Activated naive CD4-positive, alpha-beta T cell treated with anti-CD3 and anti-CD28 coated beads, Interleukin-2, amount 50 U/mL, for 24 hours (primary cell): ENCODE measurements at regions not wholly inside any gene's neighbourhood (a gene's known extent, or its start where the extent isn't known, plus 50 kb on each side); places are given as distances from the start of the nearest gene placed in this dataset.
"Not testable (repeated sequence)": the region's sequence is repeated elsewhere in the genome, so short reads cannot be mapped to it uniquely, and the experiment has no call there.

Experiments
- H3K27ac Mint-ChIP-seq: one replicate; pipeline ENCODE4 v1.8.0; 2021; ENCODE audit warnings: mild to moderate bottlenecking, mixed read lengths
- H3K27me3 Mint-ChIP-seq: one replicate; pipeline ENCODE4 v1.8.0; 2021; ENCODE audit warnings: mixed read lengths
- H3K36me3 Mint-ChIP-seq: one replicate; pipeline ENCODE4 v1.8.0; 2021; ENCODE audit warnings: mixed read lengths
- H3K4me1 Mint-ChIP-seq: one replicate; pipeline ENCODE4 v1.8.0; 2021; ENCODE audit warnings: mixed read lengths
- H3K4me3 Mint-ChIP-seq: one replicate; pipeline ENCODE4 v1.8.0; 2021; ENCODE audit warnings: mild to moderate bottlenecking, mixed read lengths
- H3K9me3 Mint-ChIP-seq: one replicate; pipeline ENCODE4 v1.8.0; 2021; ENCODE audit warnings: mixed read lengths

DNA sequence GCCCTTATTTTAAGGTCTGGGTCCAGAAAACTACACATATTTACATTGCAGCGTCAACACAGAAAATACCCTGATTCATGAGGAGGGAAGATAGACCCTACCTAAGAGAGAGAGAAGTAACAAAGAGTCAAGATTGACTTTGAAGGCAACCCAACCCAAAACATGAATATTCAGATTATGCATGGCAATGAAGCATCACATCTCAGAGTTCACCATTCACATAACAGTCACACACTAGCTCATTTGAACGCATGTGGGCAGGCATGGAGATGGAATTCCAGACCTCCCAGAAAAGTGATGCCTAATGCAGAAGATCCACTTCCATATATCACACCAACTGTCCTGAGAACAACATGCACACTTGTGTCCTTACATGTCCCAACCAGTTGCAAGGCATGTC, 190.1 kb upstream of the ITGA1 start:
- peaks cover 4% of the 10 kb centered on the region for H3K27me3 Mint-ChIP-seq
- no peaks in the 10 kb centered on the region for H3K4me1 Mint-ChIP-seq
- no peaks in the 10 kb centered on the region for H3K36me3 Mint-ChIP-seq
- no peak overlapping the region for H3K4me3 Mint-ChIP-seq
- H3K9me3 Mint-ChIP-seq = no peaks in the 10 kb centered on the region
- H3K27ac Mint-ChIP-seq = no peak overlapping the region

DNA sequence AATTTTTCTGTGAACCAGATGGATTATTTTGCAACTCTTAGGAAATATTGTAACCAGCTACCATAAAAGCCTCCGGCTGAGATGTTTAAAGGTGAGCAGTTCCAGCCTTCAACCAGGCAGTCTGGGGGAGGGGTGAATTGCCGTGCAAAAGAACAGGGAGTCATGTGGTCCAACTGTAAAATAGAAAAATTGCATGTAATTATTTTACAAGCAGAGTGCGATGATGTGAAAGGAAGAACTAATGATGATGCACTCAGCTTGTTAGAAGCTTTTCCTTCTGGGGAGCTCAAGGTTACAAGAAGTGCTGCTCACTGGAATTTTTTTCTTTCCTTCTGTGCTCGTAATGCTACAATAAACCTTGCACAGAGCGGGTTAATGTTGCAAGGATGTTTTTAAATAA, 188.7 kb upstream of the ITGA1 start:
- no peak overlapping the region for H3K4me3 Mint-ChIP-seq
- H3K27me3 Mint-ChIP-seq = peaks cover 4% of the 10 kb centered on the region
- H3K4me1 Mint-ChIP-seq = no peaks in the 10 kb centered on the region
- no peaks in the 10 kb centered on the region for H3K36me3 Mint-ChIP-seq
- H3K9me3 Mint-ChIP-seq = no peaks in the 10 kb centered on the region
- H3K27ac Mint-ChIP-seq = no peak overlapping the region

DNA sequence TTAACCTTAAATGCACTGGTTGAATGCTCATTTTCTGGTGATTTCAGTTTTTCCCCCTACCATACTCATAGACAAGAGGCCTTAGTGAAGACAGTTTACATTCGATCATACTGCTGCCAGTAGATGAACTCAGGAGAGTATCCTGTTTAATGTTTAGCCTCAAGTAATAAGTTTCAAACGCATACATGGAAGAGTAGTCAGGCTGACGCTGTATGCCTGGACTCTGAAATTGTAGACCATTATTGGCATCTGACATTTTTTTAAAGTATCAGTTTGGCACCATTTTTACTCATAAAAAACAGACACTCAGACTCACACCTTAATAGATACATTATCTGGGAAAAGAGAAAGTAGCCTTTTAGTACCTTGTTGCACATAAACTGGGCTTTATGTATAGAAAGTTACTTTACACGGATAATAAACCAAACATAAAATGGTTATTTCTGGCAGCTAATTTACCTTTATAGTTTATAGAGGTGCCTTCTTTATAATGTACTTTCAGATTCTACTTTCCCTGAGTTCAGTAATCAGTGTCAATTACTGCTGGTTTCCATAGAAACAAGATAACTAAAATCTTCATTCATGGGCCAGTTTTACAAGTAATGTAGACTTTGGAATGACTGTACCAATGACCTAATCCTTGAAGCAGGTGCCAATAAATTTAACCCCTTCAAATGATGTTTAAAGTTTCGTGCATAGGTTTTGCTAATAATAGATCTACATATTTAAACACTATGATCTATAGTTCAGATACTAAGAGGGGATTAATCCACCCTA, 183.8 kb upstream of the ITGA1 start:
- no peaks in the 10 kb centered on the region for H3K4me1 Mint-ChIP-seq
- H3K36me3 Mint-ChIP-seq = no peaks in the 10 kb centered on the region
- no peaks in the 10 kb centered on the region for H3K9me3 Mint-ChIP-seq
- no peak overlapping the region for H3K4me3 Mint-ChIP-seq
- peaks cover 7% of the 10 kb centered on the region for H3K27me3 Mint-ChIP-seq
- H3K27ac Mint-ChIP-seq = no peak overlapping the region

DNA sequence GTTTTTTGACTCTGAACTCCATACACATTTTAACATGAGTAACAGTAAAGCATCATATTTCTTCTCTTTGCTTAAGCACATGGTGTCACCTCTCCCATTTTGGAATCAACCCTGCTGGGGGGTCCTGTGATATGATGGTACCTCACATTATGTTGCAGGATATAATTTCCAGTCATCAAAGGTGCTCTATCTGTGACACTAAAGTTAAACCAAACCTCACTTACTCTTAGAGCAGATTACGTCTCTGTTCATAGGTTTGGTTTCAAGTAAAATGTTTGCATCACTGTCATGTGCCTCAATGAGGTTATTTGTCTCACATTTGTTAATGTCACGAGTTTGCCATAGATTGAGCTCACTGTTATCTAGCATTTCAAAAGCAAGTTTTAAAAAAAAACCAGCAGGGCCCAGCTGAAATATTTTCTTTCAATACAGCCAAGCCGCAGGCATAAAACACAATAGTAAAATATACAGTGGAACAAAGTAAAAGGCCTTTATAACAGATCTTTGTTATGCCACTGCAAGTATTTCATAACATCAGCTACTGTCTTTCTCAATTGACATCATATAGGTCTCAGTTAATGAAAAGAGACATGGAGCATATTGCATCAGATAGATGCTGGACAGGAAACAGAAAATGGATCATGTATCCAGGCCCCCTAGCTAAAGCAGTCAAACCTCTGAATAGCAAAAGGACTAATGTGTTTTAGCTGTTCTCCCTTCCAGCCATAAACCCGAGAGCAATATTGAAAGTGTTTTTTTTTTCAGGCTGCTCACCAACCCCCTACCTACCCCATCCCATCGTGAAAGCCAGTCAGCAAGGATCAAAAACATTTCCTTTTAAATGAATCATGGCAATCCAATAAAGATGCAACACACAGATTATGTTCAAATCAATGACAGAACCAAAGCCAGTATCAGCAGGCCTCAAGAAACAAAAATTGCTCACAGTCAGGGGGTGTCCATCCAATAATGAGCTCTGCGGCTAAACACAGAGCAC, 182.1 kb upstream of the ITGA1 start:
- Mint-ChIP-seq H3K4me1 (no peaks in the 10 kb centered on the region), H3K27me3 (peaks cover 6% of the 10 kb centered on the region), H3K9me3 (no peaks in the 10 kb centered on the region), H3K27ac (no peak overlapping the region), H3K4me3 (no peak overlapping the region), H3K36me3 (no peaks in the 10 kb centered on the region)

DNA sequence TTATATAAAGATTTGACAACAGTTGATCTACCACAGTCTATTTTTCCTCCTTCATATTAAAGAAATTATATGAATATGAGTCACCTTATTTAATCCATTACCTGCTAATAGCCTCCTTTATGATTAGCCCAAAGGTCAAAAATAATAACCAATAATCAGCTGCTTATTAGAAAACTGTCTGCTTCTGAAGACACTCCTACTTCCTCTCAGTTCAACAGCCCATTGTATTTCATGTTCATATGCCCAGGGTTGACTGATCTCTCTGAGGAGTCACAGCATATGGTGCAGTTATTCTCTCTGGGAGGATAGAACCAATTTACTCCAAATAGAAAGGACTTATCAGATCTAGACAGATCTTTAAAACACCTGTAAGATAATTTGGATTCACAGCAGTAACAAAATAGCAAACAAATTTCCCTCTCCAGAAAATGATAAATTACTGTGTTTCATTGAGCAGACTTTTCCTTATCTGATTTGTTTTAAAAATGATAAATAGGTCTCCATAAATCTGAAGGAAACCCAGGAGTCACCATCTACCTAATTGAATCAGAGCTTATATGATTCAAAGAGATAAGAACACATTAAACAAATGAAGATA, 180.4 kb upstream of the ITGA1 start:
- H3K4me1 Mint-ChIP-seq = no peaks in the 10 kb centered on the region
- no peaks in the 10 kb centered on the region for H3K9me3 Mint-ChIP-seq
- peaks cover 6% of the 10 kb centered on the region for H3K27me3 Mint-ChIP-seq
- H3K4me3 Mint-ChIP-seq = no peak overlapping the region
- no peak overlapping the region for H3K27ac Mint-ChIP-seq
- H3K36me3 Mint-ChIP-seq = no peaks in the 10 kb centered on the region

DNA sequence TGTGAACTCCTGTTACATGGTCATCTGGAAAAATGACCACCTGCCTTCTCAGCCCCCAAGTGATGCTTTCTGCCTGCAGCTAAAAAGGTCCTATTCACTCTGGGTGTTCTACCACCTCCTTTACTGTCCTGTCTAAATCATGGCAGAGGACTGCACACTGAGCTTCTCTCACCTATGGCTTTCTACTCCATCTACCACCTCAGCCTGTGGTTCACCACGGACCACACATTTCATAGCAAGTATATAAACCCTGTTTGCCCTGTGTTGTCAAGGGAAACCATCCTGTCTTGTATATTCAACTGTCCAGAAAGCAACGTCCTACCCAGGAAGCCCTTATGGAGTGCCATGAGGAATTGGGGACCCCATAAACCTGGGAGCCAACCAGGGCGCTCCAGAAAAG, 167.4 kb upstream of the ITGA1 start:
- no peak overlapping the region for H3K4me3 Mint-ChIP-seq
- H3K36me3 Mint-ChIP-seq = no peaks in the 10 kb centered on the region
- peaks cover 7% of the 10 kb centered on the region for H3K27me3 Mint-ChIP-seq
- H3K4me1 Mint-ChIP-seq = no peaks in the 10 kb centered on the region
- no peak overlapping the region for H3K27ac Mint-ChIP-seq
- H3K9me3 Mint-ChIP-seq = no peaks in the 10 kb centered on the region

DNA sequence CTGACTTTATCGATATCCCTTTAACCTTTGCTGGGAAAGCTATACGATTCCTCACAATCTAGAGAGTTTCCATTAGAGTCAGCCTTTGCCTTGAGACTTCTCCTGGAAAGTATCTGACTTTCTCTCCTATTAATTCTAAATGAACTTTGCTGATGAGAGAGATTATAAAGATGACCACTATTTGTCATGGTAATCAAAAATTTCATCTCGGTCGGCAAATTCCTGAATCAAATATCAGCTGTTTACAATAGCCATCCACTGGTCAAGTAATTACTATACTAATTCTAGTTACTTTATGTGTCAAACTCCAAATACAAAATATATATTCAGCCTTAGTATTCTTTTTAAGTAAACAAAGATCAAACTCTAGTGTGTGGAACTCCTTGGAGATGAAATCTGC, 164.4 kb upstream of the ITGA1 start:
- no peaks in the 10 kb centered on the region for H3K4me1 Mint-ChIP-seq
- H3K27me3 Mint-ChIP-seq = peaks cover 12% of the 10 kb centered on the region
- no peak overlapping the region for H3K4me3 Mint-ChIP-seq
- H3K27ac Mint-ChIP-seq = no peak overlapping the region
- H3K9me3 Mint-ChIP-seq = no peaks in the 10 kb centered on the region
- no peaks in the 10 kb centered on the region for H3K36me3 Mint-ChIP-seq

DNA sequence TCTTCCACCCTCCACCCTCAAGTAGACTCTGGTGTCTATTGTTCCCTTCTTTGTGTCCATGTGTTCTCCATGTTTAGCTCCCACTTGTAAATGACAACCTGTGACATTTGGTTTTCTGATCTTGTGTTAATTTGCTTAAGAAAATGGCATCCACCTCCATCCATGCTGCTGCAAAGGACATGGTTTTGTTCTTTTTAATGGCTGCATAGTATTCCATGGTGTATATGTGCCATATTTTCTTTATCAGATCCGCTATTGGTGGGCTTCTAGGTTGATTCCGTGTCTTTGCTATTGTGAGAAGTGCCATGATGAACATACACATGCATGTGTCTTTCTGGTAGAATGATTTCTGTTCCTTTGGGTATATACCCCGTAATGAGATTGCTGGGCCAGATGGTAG, 163.4 kb upstream of the ITGA1 start:
- Mint-ChIP-seq H3K27me3 (peaks cover 15% of the 10 kb centered on the region), H3K27ac (no peak overlapping the region), H3K36me3 (no peaks in the 10 kb centered on the region), H3K9me3 (no peaks in the 10 kb centered on the region), H3K4me3 (no peak overlapping the region), H3K4me1 (no peaks in the 10 kb centered on the region)

DNA sequence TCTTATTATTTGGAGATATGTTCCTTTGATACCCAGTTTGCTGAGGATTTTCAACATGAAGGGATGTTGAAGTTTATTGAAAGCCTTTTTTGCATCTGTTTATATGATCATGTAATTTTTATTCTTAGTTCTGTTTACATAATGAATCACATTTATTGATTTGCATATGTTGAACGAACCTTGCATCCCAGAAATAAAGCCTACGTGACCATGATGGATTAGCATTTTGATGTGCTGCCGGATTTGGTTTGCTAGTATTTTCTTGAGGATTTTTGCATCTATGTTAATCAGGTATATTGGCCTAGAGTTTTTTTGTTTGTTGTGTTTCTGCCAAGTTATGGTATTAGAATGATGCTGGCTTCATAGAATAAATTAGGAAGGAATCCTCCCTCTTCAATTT, 161.4 kb upstream of the ITGA1 start:
- no peak overlapping the region for H3K4me3 Mint-ChIP-seq
- H3K27ac Mint-ChIP-seq = no peak overlapping the region
- no peaks in the 10 kb centered on the region for H3K36me3 Mint-ChIP-seq
- no peaks in the 10 kb centered on the region for H3K9me3 Mint-ChIP-seq
- H3K4me1 Mint-ChIP-seq = no peaks in the 10 kb centered on the region
- peaks cover 19% of the 10 kb centered on the region for H3K27me3 Mint-ChIP-seq

DNA sequence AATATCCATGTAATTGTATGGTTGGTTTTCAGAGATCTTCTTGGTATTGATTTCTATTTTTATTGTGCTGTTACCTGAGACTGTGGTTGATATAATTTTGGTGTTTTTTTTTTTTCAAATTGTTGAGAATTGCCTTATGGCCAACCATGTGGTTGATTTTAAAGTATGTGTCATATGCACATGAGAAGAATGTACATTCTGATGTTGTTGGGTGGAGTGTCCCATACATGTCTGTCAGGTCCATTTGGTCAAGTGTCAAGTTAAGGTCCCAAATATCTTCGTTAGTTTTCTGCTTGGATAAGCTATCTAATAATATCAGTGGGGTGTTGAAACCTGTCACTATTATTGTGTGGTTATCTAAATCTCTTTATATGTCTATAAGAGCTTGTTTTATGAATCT, 160.0 kb upstream of the ITGA1 start:
- H3K9me3 Mint-ChIP-seq = no peaks in the 10 kb centered on the region
- no peaks in the 10 kb centered on the region for H3K36me3 Mint-ChIP-seq
- no peak overlapping the region for H3K4me3 Mint-ChIP-seq
- H3K27me3 Mint-ChIP-seq = peaks cover 20% of the 10 kb centered on the region
- H3K27ac Mint-ChIP-seq = no peak overlapping the region
- no peaks in the 10 kb centered on the region for H3K4me1 Mint-ChIP-seq

DNA sequence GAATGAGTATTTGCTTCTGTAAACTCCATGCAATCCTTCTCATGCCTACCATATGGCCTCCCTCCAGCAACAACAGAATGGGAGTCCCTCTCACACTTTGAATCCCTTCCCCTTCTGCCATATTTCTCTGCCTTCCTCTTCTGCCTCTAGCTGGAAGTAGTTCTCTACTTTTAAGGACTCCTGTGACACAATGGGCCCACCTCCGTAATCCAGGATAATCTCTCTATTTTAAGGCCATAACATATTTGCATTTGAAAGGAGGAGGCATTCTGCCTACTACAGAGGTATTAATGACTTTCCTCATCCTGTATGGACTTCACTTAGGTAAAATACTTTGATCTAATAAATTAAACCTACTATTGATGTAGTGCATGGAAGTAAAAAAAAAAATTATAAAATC, 155.4 kb upstream of the ITGA1 start:
- Mint-ChIP-seq H3K4me1 (no peaks in the 10 kb centered on the region), H3K27me3 (peaks cover 18% of the 10 kb centered on the region), H3K27ac (no peak overlapping the region), H3K4me3 (no peak overlapping the region), H3K9me3 (no peaks in the 10 kb centered on the region), H3K36me3 (no peaks in the 10 kb centered on the region)

DNA sequence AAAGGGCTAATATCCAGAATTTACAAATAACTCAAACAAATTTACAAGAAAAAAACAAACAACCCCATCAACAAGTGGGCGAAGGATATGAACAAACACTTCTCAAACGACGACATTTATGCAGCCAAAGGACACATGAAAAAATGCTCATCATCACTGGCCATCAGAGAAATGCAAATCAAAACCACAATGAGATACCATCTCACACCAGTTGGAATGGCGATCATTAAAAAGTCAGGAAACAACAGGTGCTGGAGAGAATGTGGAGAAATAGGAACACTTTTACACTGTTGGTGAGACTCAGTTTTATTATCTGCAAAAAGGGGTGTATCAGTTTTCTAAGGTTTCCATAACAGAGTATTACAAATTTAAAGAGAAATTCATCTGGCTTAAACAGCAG, 153.5 kb upstream of the ITGA1 start:
- not testable (repeated sequence) for H3K4me1 Mint-ChIP-seq, H3K4me3 Mint-ChIP-seq, H3K27ac Mint-ChIP-seq, H3K36me3 Mint-ChIP-seq, H3K9me3 Mint-ChIP-seq
- peaks cover 12% of the 10 kb centered on the region for H3K27me3 Mint-ChIP-seq

DNA sequence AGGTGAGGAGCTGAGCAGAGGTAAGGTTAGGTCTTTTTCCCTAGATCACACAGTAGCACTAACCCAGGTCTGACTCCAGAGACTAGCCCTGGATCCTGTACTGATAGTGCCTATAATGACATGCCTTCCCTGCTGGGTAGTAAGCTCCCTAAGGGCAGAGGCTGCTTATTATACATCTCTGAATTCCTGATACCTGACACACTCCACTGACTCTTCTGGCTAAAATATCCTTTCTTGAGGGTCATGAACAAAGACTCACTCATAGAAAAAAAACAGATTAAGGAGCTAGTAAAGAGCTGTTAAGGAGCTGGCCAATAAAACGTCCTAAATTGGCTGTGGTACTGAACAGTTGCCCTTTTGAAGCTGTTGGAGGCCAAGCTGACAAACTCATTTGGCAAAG, 149.0 kb upstream of the ITGA1 start:
- no peak overlapping the region for H3K4me3 Mint-ChIP-seq
- H3K27me3 Mint-ChIP-seq = peaks cover 5% of the 10 kb centered on the region
- no peaks in the 10 kb centered on the region for H3K36me3 Mint-ChIP-seq
- no peaks in the 10 kb centered on the region for H3K4me1 Mint-ChIP-seq
- no peaks in the 10 kb centered on the region for H3K9me3 Mint-ChIP-seq
- H3K27ac Mint-ChIP-seq = no peak overlapping the region

DNA sequence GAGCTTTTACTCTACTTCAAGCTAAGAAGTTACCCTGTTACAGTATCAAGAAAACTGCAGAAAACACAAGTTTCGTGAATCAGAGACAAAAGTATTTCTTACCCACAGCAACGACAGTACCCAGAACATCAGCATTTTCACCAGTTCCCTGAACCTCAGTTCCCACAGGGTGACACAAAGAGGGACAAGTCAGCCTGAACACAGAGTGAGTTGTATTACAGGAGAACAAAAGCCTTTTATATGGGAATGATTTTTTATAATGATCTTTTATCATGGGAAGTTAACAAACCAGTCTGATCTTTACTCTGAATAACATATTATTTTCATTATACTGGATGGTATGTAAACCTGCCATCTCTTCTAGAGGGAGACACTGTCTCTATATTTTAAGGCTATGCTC, 139.0 kb upstream of the ITGA1 start:
- Mint-ChIP-seq H3K27me3 (peaks cover 5% of the 10 kb centered on the region), H3K4me3 (no peak overlapping the region), H3K9me3 (peaks cover 10% of the 10 kb centered on the region), H3K27ac (no peak overlapping the region), H3K36me3 (peaks cover 1% of the 10 kb centered on the region), H3K4me1 (no peaks in the 10 kb centered on the region)

DNA sequence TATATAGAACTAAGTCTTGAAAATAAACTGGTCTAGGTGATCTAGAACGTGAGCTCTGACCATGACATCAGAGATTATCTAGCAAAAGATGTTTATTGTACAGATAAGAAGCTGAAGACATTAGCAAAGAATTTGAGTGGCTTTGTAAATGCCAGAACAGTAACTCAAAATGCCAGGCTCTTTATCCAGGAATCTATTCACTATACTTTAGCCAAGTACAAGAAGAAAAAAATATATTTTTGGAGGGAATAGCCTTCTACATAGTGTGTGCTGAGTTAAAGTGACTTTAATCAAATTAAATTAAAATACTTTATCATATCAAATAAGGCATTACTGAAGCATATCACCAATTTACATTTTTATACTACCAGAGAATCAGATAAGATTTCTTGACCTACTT, 132.6 kb upstream of the ITGA1 start:
- Mint-ChIP-seq H3K27me3 (peaks cover 12% of the 10 kb centered on the region), H3K9me3 (no peaks in the 10 kb centered on the region), H3K4me1 (no peaks in the 10 kb centered on the region), H3K27ac (no peak overlapping the region), H3K4me3 (no peak overlapping the region), H3K36me3 (no peaks in the 10 kb centered on the region)
